ENCODE measurements at regions not wholly inside any gene's neighbourhood (a gene's known extent, or its start where the extent isn't known, plus 50 kb on each side); places are given as distances from the start of the nearest gene placed in this dataset.

- H3K27ac Mint-ChIP-seq: no peak overlapping the region
- peaks cover 15% of the 10 kb centered on the region for H3K9me3 Mint-ChIP-seq (ENCODE audit: low read depth)
- H3K4me3 Mint-ChIP-seq (ENCODE audit: low read depth): no peak overlapping the region
- H3K4me1 Mint-ChIP-seq (ENCODE audit: low read depth): no peaks in the 10 kb centered on the region
- DNase-seq (ENCODE audit: low spot score, unreplicated experiment): no peak
- peaks cover 3% of the 10 kb centered on the region for H3K27me3 Mint-ChIP-seq
- TF ChIP-seq CTCF (IDR thresholded peaks at IDR 0.05; ENCODE audit: unreplicated experiment): no peak
- H3K36me3 Mint-ChIP-seq (ENCODE audit: insufficient read depth): no peaks in the 10 kb centered on the region
Observed at GRCh38 chr14:101175731-101176534, 272.4 kb upstream of the RTL1 start.

GRCh38 chr14:101176535-101177205, 273.1 kb upstream of the RTL1 start:
- no peak for DNase-seq (ENCODE audit: low spot score, unreplicated experiment)
- Mint-ChIP-seq H3K36me3 (ENCODE audit: insufficient read depth) (no peaks in the 10 kb centered on the region), H3K4me1 (ENCODE audit: low read depth) (no peaks in the 10 kb centered on the region), H3K27me3 (peaks cover 3% of the 10 kb centered on the region), H3K9me3 (ENCODE audit: low read depth) (peaks cover 11% of the 10 kb centered on the region), H3K27ac (no peak overlapping the region), H3K4me3 (ENCODE audit: low read depth) (no peak overlapping the region)
- no peak for TF ChIP-seq CTCF (IDR thresholded peaks at IDR 0.05; ENCODE audit: unreplicated experiment)

GRCh38 chr14:101177301-101177971, 273.9 kb upstream of the RTL1 start:
- no peak for DNase-seq (ENCODE audit: low spot score, unreplicated experiment)
- H3K9me3 Mint-ChIP-seq (ENCODE audit: low read depth): peaks cover 11% of the 10 kb centered on the region
- no peaks in the 10 kb centered on the region for H3K36me3 Mint-ChIP-seq (ENCODE audit: insufficient read depth)
- H3K4me1 Mint-ChIP-seq (ENCODE audit: low read depth): no peaks in the 10 kb centered on the region
- no peak overlapping the region for H3K4me3 Mint-ChIP-seq (ENCODE audit: low read depth)
- no peak overlapping the region for H3K27ac Mint-ChIP-seq
- no peak for TF ChIP-seq CTCF (IDR thresholded peaks at IDR 0.05; ENCODE audit: unreplicated experiment)
- H3K27me3 Mint-ChIP-seq: peaks cover 3% of the 10 kb centered on the region

GRCh38 chr14:101178184-101179072, 274.9 kb upstream of the RTL1 start:
- Mint-ChIP-seq H3K27ac (peak overlapping the region; percentile 46), H3K27me3 (peaks cover 3% of the 10 kb centered on the region), H3K4me1 (ENCODE audit: low read depth) (no peaks in the 10 kb centered on the region), H3K9me3 (ENCODE audit: low read depth) (peaks cover 8% of the 10 kb centered on the region), H3K36me3 (ENCODE audit: insufficient read depth) (no peaks in the 10 kb centered on the region), H3K4me3 (ENCODE audit: low read depth) (no peak overlapping the region)
- no peak for TF ChIP-seq CTCF (IDR thresholded peaks at IDR 0.05; ENCODE audit: unreplicated experiment)
- no peak for DNase-seq (ENCODE audit: low spot score, unreplicated experiment)

Measured in progenitor cell of endocrine pancreas (in vitro differentiated cells).